ENCODE measurements at regions not wholly inside any gene's neighbourhood (a gene's known extent, or its start where the extent isn't known, plus 50 kb on each side); places are given as distances from the start of the nearest gene placed in this dataset.

GRCh38 chr20:60934724-60935123 is 317.3 kb upstream of the CDH4 start:
- Mint-ChIP-seq H3K9me3 (peaks cover 2% of the 10 kb centered on the region), H3K4me1 (no peaks in the 10 kb centered on the region), H3K4me3 (no peak overlapping the region), H3K36me3 (ENCODE audit: low read depth) (no peaks in the 10 kb centered on the region), H3K27ac (no peak overlapping the region), H3K27me3 (no peaks in the 10 kb centered on the region)
- POLR2A ChIA-PET, result no interaction called here
- DNase-seq (no peak), ATAC-seq (ENCODE audit: low read depth) (no peak)
- no peak for TF ChIP-seq CTCF (IDR thresholded peaks at IDR 0.05)
- CTCF ChIA-PET, result no interaction called here
- intact Hi-C loops (cut with micrococcal nuclease), result no loop called here

- Mint-ChIP-seq H3K9me3 (peaks cover 5% of the 10 kb centered on the region), H3K4me3 (no peak overlapping the region), H3K36me3 (ENCODE audit: low read depth) (no peaks in the 10 kb centered on the region), H3K4me1 (no peaks in the 10 kb centered on the region), H3K27me3 (no peaks in the 10 kb centered on the region), H3K27ac (no peak overlapping the region)
- ATAC-seq (ENCODE audit: low read depth), result no peak
- ChIA-PET POLR2A (no interaction called here), CTCF (no interaction called here)
- no peak for TF ChIP-seq CTCF (IDR thresholded peaks at IDR 0.05)
- intact Hi-C loops (cut with micrococcal nuclease), result no loop called here
- DNase-seq, result no peak
Observed at GRCh38 chr20:60935971-60936370, 316.1 kb upstream of the CDH4 start.

GRCh38 chr20:60937585-60937984 is 314.5 kb upstream of the CDH4 start:
- Mint-ChIP-seq H3K9me3 (peaks cover 5% of the 10 kb centered on the region), H3K4me3 (no peak overlapping the region), H3K27ac (no peak overlapping the region), H3K36me3 (ENCODE audit: low read depth) (no peaks in the 10 kb centered on the region), H3K4me1 (no peaks in the 10 kb centered on the region), H3K27me3 (no peaks in the 10 kb centered on the region)
- intact Hi-C loops (cut with micrococcal nuclease), result no loop called here
- ChIA-PET CTCF (no interaction called here), POLR2A (no interaction called here)
- DNase-seq, result no peak
- no peak for ATAC-seq (ENCODE audit: low read depth)
- TF ChIP-seq CTCF (IDR thresholded peaks at IDR 0.05), result no peak

- no peak for TF ChIP-seq CTCF (IDR thresholded peaks at IDR 0.05)
- CTCF ChIA-PET, result no interaction called here
- H3K4me3 Mint-ChIP-seq, result no peak overlapping the region
- H3K27me3 Mint-ChIP-seq, result no peaks in the 10 kb centered on the region
- DNase-seq, result no peak
- ATAC-seq (ENCODE audit: low read depth), result no peak
- H3K36me3 Mint-ChIP-seq (ENCODE audit: low read depth), result no peaks in the 10 kb centered on the region
- H3K9me3 Mint-ChIP-seq, result peaks cover 9% of the 10 kb centered on the region
- H3K4me1 Mint-ChIP-seq, result no peaks in the 10 kb centered on the region
- no peak overlapping the region for H3K27ac Mint-ChIP-seq
- intact Hi-C loops (cut with micrococcal nuclease), result no loop called here
- POLR2A ChIA-PET, result no interaction called here
Observed at GRCh38 chr20:60941379-60941778, 310.7 kb upstream of the CDH4 start.

- DNase-seq (no peak), ATAC-seq (ENCODE audit: low read depth) (no peak)
- Mint-ChIP-seq H3K27ac (no peak overlapping the region), H3K27me3 (no peaks in the 10 kb centered on the region), H3K4me3 (no peak overlapping the region), H3K9me3 (peaks cover 4% of the 10 kb centered on the region), H3K4me1 (no peaks in the 10 kb centered on the region), H3K36me3 (ENCODE audit: low read depth) (no peaks in the 10 kb centered on the region)
- intact Hi-C loops (cut with micrococcal nuclease), result no loop called here
- TF ChIP-seq CTCF (IDR thresholded peaks at IDR 0.05), result no peak
- ChIA-PET CTCF (no interaction called here), POLR2A (no interaction called here)
Observed at GRCh38 chr20:60947819-60948218, 304.2 kb upstream of the CDH4 start.

All from activated B cell treated with CpG ODN at 0.5 μM for 24 hours (primary cell).